Ramos (cell line): ENCODE measurements at regions not wholly inside any gene's neighbourhood (a gene's known extent, or its start where the extent isn't known, plus 50 kb on each side); places are given as distances from the start of the nearest gene placed in this dataset.

Source experiments
- in situ Hi-C: fragments of 300-500 bp; cut with MboI; formaldehyde crosslinking; loops from one replicate; pipeline ENCODE4 v1.14.3; 2022; ENCODE audit warnings: low sequenced_read_pairs; ENCODE audit not compliant: unreplicated experiment

DNA sequence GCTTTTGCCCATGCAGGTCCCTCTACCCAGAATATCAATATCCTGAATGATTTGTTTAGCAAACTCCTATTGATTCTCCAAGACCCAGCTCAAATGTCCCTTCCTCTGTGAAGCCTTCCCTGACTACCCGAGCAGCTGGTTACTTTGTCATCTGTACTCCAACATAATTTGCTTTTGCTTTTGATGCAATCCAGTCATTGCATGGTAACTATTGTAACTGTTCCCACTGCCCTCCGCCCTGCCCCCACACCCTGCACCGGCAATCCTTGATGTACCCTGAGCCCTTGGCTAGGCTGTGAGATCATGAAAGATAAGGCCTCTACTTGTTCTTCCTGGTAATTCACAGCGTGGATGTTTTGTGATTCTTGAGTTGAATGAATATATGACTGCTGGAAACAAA is 119.9 kb upstream of the BOD1 start:
- in situ Hi-C loops, result loop anchor here (25.0 kb wide), 1 partner anchor 99 kb away; no protein-coding TSS in a partner anchor

- in situ Hi-C loops, result loop anchor here (25.0 kb wide), 1 partner anchor 100 kb away; no protein-coding TSS in a partner anchor
Measured at GRCh38 chr5:173736923-173737412, 120.5 kb upstream of the BOD1 start.

DNA sequence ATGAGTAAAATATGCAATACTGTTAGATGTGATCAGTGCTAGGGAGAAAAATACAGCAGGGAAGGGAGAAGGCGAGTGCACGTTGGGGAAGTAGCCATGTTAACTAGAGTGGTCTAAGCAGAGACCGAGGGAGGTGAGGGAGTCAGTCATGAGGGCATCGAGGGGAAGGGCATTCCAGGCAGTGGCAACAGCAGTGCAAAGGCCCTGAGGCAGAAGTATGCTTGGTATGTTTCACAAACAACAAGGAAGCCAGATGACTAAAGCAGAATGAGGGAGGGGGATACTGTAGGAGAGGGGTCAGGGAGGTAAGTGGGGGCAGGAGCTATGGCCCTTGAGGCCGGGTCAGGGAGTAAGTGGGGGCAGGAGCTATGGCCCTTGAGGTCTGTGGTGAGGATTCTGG is 123.3 kb upstream of the BOD1 start:
- in situ Hi-C loops, result loop anchor here (25.0 kb wide), 1 partner anchor 102 kb away; no protein-coding TSS in a partner anchor

DNA sequence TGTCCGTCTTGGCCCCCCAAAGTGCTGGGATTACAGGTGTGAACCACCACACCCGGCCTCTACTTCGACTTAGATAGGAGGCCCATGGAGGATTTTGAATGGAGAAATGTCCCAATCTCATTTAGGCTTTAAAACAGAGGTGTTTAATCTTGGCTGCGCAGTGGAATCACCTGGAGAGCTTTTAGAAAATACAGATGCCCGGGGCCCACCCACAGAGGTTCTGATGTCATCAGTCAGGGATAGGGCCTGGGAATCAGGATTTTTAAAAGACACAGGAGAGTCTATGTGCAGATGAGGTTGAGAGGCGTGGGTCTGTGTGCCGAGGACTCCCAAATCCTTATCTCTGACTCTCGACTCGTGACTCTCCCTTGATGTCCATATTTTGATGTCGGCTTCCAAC is 124.0 kb upstream of the BOD1 start:
- in situ Hi-C loops, result loop anchor here (25.0 kb wide), 1 partner anchor 103 kb away; no protein-coding TSS in a partner anchor

DNA sequence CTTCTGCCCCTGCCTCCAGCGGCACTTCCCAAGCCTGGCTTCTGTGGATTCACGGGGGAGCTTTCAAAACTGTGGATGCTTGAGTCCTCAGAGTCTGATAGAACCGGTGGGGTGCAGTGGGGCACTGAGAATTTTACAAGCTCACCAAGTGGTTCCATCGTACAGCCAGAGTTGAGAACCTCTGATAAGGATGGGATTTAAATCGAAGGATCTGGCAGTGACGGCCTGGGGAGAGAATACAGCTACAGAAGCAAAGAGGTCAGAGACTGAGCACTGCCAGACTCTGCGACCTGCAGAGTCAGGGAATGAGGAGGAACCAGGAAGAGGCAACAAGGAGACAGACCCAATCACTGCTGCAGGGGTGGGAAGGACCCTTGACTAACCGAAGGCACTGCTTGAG is 124.6 kb upstream of the BOD1 start:
- in situ Hi-C loops, result loop anchor here (25.0 kb wide), 1 partner anchor 104 kb away; no protein-coding TSS in a partner anchor

DNA sequence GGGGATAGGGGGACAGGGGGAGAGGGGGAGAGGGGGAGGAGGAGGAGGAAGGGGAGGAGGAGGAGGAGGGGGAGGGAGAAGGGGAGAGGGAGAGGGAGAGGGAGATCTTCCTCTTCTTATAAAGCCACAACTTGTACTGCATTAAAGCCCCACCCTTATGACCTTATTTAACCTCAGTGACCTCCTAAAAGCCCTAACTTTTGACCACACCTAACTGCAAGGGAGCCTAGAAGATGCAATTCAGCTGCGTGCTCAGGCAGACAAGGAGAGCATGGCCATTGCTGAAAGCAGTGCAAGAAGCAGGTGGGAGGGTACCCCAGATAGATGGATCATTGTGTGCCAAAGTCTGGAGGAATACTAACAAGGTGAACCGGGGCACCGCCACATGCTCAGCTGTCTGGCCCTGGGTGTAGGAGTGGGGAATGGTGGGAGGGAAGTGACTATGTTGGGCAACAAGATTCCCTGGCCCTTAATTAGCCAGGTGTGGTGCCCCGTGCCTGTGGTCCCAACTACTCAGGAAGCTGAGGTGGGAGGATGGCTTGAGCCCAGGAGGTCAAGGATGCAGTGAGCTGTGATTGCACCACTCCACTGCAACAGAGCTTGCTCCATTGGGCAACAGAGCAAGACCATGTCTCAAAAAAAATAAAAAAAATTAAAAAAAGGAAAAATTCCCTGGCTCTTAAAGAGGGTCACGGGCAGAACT is 125.4 kb upstream of the BOD1 start:
- in situ Hi-C loops, result loop anchor here (25.0 kb wide), 1 partner anchor 105 kb away; no protein-coding TSS in a partner anchor

GRCh38 chr5:173742432-173742816 is 126.0 kb upstream of the BOD1 start:
- in situ Hi-C loops, result loop anchor here (25.0 kb wide), 1 partner anchor 105 kb away; no protein-coding TSS in a partner anchor

DNA sequence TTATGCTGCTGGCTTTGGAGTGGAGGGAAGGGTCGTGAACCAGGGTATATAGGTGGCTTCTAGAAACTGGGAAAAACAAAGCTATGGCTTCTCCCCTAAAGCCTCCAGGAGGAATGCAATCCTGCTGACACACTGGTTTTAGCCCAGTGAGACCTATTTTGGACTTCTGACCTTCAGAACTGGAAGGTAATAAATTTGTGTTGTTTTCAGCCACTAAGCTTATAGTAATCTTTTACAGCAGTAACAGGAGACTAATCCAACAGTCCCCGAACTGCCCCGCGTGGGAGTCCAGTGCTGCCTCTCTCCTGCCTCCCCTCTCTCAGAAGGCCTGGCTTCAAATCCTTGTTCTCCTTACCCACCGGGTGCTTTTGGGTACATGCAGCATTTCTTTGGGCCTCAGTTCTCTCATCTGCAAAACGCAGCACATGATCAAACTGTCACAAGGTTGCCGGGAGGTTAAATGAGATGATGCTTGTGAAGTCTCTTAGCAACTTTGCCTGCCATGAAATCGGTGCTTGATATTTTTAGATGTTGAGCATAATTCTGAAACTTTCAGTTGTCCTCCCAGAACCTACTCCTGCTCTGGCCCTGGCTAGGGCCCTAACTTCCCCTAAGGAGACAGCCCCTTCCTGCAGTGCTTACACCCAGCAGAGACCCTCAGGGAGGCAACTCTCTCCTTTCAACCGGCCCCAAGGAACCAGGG is 127.3 kb upstream of the BOD1 start:
- in situ Hi-C loops, result loop anchor here (25.0 kb wide), 1 partner anchor 106 kb away; no protein-coding TSS in a partner anchor

DNA sequence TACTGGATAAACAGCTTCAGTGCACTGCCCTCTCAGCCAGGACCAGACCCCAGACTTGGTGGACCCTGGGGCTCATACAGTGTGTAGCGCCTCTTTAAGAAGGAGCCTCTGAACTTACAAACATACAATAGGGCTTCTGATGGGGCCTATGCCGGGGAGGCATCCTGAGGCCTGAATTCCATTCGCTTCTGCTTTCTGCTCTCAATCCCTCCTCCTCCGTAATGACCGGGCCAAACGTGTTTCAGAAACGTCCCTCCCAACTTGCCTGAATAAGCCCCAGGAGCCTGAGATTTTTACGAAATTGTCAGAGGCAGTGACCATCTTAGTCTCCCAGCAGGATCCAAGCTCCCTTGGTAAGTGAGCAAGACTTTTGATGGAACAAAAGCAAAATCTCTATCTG is 128.1 kb upstream of the BOD1 start:
- in situ Hi-C loops, result loop anchor here (25.0 kb wide), 1 partner anchor 107 kb away; no protein-coding TSS in a partner anchor

GRCh38 chr5:173745123-173745522 is 128.7 kb upstream of the BOD1 start:
- in situ Hi-C loops, result loop anchor here (25.0 kb wide), 1 partner anchor 108 kb away; no protein-coding TSS in a partner anchor

GRCh38 chr5:173745557-173745956 is 129.1 kb upstream of the BOD1 start:
- in situ Hi-C loops, result loop anchor here (25.0 kb wide), 1 partner anchor 108 kb away; no protein-coding TSS in a partner anchor

DNA sequence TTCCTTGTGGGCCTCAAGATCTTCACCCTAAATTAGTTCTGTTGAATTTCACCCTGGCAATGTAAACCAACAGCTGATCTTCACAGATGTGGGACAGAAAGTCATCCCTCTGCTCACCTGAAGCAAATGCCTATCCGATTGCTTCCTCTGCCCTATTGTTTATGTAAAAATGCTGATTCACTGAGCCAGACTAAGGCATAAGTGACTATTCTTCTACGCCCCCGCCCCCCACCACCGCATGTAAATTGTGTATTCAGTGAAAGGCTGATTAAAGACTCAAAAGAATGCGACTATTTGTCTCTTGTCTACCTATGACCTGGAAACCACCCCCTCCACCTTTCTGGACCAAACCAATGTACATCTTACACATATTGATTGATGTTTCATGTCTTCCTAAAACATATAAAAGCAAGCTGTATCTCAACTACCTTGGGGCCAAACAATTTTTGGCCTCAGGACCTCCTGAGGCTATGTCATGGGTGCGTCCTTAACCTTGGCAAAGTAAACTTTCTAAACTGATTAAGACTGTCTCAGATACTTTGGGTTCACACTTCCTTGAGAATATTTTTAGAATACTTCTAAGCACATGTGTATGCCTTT is 129.7 kb upstream of the BOD1 start:
- in situ Hi-C loops, result loop anchor here (25.0 kb wide), 1 partner anchor 109 kb away; no protein-coding TSS in a partner anchor

DNA sequence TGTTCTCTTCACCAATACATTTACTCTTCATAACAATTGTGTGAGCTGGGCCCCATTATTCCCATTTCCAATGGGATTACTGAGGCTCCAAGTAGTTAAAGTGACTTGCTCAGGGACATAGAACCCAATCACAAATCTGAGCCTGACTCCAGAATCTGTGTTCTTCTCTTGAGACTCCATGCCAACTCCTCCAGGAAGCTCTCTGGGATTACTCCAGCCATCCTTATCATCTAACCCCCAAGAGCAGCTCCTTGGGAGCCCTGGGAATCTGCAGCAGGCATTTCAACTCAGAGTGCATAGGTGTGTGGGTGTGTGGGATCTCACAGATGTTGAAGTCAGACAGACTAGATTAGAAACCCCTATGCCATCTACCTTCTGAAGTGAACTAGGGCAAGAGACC is 131.4 kb upstream of the BOD1 start:
- in situ Hi-C loops, result loop anchor here (25.0 kb wide), 1 partner anchor 111 kb away; no protein-coding TSS in a partner anchor

DNA sequence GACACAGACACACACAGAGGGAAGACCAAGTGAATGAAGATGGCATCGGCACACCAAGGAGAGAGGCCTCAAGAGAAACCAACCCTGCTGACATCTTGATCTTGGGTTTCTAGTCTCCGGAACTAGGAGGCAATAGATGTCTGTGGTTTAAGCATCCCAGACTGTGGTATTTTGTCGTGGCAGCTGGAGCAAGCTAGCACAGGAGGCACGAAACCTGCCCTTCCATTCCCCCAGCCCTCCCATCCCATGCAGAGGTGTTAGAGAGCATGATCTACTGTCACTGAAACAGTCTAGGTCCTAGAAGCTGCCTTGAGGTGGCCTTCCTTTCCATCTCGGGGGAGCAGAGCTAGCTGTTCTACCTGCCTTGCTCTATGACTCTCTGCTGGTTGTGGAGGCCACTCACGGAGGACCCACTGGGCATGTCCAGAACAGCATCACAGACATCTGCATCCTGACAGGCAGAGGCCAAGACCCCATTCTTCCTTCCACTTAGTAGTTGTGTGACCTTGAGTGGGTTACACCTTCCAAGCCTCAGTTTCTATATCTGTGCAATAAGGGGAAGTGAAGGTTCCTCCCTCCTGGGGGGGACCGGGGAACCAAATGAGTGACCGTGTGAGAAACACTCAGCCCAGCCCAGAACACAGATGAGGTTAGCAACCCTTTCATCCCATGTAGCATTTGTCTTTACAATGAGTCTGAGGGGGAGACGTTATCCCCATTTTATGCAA is 134.3 kb upstream of the BOD1 start:
- in situ Hi-C loops, result no loop called here

GRCh38 chr5:173751266-173751600 is 134.8 kb upstream of the BOD1 start:
- in situ Hi-C loops, result no loop called here

GRCh38 chr5:173752653-173753052 is 135.5 kb upstream of the CPEB4 start:
- in situ Hi-C loops, result no loop called here

GRCh38 chr5:173753307-173754168 is 134.6 kb upstream of the CPEB4 start:
- in situ Hi-C loops, result no loop called here

- in situ Hi-C loops, result no loop called here
Measured at GRCh38 chr5:173755319-173755718, 132.8 kb upstream of the CPEB4 start.
